ENCODE measurements at regions not wholly inside any gene's neighbourhood (a gene's known extent, or its start where the extent isn't known, plus 50 kb on each side); places are given as distances from the start of the nearest gene placed in this dataset.

DNA sequence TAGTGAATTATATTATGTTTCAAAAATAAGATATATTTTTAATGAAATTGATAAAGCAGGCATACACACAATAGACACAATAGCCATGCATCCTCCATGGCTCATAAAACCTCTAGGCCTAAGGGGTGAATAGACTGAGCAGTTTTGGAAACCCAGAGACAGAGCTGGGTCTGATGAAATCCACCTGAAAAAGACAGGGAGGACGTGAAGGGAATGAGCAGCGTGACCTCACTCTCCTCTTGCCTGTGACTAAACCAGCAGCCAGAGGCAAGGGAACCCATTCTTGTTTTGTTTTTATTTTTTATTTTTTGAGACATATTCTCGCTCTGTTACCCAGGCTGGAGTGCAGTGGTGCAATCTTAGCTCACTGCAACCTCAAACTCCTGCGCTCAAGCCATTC is 424.4 kb upstream of the FAM241A start:
- no peak overlapping the region for H3K27ac ChIP-seq
- H3K4me1 ChIP-seq: peaks cover 0 to 8% (median 0%) of the 10 kb centered on the region in 3 donors
- TF ChIP-seq, protein P1, sequence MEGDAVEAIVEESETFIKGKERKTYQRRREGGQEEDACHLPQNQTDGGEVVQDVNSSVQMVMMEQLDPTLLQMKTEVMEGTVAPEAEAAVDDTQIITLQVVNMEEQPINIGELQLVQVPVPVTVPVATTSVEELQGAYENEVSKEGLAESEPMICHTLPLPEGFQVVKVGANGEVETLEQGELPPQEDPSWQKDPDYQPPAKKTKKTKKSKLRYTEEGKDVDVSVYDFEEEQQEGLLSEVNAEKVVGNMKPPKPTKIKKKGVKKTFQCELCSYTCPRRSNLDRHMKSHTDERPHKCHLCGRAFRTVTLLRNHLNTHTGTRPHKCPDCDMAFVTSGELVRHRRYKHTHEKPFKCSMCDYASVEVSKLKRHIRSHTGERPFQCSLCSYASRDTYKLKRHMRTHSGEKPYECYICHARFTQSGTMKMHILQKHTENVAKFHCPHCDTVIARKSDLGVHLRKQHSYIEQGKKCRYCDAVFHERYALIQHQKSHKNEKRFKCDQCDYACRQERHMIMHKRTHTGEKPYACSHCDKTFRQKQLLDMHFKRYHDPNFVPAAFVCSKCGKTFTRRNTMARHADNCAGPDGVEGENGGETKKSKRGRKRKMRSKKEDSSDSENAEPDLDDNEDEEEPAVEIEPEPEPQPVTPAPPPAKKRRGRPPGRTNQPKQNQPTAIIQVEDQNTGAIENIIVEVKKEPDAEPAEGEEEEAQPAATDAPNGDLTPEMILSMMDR (IDR thresholded peaks at IDR 0.05): no peak
- TF ChIP-seq POLR2AphosphoS5 (IDR thresholded peaks at IDR 0.05) (no peak), EP300 (IDR thresholded peaks at IDR 0.05) (no peak), POLR2A (IDR thresholded peaks at IDR 0.05) (no peak)
- no peak for ATAC-seq
- WGBS, 2 donors (ENCODE audit: low coverage in 1 of 2): 86 to 91% methylated on average over 4 of the region's 4 CpGs
- H3K9me3 ChIP-seq: no peaks in the 10 kb centered on the region
- H3K27me3 ChIP-seq: no peaks in the 10 kb centered on the region
- no peak overlapping the region for H3K4me3 ChIP-seq
- no peaks in the 10 kb centered on the region for H3K36me3 ChIP-seq

DNA sequence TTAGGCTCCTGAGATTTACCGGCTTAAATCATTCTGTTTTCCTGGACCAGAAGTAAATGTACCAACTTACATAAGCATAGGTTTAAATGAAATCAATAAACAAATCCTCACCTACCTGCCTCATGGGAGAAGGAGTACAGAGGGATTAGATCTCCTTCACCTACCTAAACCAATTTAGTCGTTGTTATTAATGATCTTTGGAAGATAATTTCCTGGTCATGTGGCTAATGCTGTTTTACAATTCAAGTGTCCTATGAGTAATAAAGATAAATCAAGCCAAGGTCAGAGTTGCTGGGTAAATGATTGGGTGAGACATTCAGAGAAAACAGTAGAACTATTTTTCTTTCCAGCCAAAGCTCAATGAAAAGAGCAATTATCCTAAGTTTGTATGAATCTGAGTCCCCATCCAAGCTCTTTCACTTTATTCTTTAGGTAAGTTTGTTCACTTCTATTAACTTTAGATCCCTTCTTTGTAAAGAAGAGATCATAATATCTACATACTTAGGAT is 423.0 kb upstream of the FAM241A start:
- Histone ChIP-seq H3K4me1 (peaks cover 0 to 8% (median 0%) of the 10 kb centered on the region in 3 donors), H3K9me3 (no peaks in the 10 kb centered on the region), H3K27me3 (no peaks in the 10 kb centered on the region), H3K27ac (no peak overlapping the region), H3K36me3 (no peaks in the 10 kb centered on the region), H3K4me3 (no peak overlapping the region)
- WGBS, 2 donors (ENCODE audit: low coverage in 1 of 2): 41 to 52% methylated on average over 2 of the region's 2 CpGs
- TF ChIP-seq, protein P1 (IDR thresholded peaks at IDR 0.05): no peak
- TF ChIP-seq POLR2A (IDR thresholded peaks at IDR 0.05) (no peak), POLR2AphosphoS5 (IDR thresholded peaks at IDR 0.05) (no peak), EP300 (IDR thresholded peaks at IDR 0.05) (no peak)
- ATAC-seq: no peak

DNA sequence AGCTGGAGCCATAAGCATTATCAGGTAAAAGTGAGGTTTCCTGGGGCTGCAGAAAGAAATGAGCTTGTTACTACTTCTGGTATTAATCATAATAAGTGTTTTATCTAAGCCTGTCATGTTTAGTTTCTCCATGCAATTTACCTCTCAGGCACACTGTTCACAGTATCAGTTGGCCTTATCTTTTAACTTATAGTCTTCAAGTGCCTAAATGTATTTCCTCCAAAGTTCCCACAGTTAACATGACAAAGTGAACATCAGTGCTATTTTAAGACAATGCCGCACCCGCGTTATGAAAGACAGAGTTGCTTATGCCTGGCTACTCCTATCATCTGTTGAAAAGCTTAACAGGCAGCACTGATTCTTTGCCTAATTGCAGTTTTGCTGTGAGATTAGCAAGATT is 408.7 kb upstream of the FAM241A start:
- WGBS, 2 donors (ENCODE audit: low coverage in 1 of 2): 22 to 40% methylated on average over 2 to 3 of the region's 3 CpGs
- Histone ChIP-seq H3K27me3 (no peaks in the 10 kb centered on the region), H3K4me1 (no peaks in the 10 kb centered on the region), H3K36me3 (no peaks in the 10 kb centered on the region), H3K27ac (no peak overlapping the region), H3K4me3 (no peak overlapping the region), H3K9me3 (no peaks in the 10 kb centered on the region)
- TF ChIP-seq POLR2AphosphoS5 (IDR thresholded peaks at IDR 0.05): no peak
- no peak for TF ChIP-seq POLR2A (IDR thresholded peaks at IDR 0.05)
- TF ChIP-seq, protein P1 (IDR thresholded peaks at IDR 0.05): no peak
- no peak for TF ChIP-seq EP300 (IDR thresholded peaks at IDR 0.05)
- no peak for ATAC-seq

DNA sequence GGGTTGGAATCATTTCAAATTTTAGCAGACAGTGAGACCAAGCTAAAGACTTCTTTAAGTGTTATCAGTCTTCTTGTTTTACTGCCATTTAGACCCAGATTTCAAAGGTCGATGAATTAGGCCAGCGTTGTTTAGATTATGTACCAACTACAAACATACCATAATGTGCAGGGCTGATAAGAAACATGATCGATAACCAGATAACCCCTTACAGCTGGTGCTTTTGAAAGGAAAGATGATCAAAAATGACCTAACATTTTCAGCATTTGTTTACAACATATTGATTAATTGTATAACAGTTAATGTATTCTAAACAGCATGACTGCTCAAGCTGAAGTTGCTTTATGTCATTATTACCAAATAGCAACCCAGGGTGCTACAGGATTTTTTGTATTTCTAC is 400.4 kb upstream of the FAM241A start:
- no peak for TF ChIP-seq EP300 (IDR thresholded peaks at IDR 0.05)
- TF ChIP-seq POLR2A (IDR thresholded peaks at IDR 0.05): no peak
- TF ChIP-seq POLR2AphosphoS5 (IDR thresholded peaks at IDR 0.05): no peak
- TF ChIP-seq, protein P1 (IDR thresholded peaks at IDR 0.05): no peak
- Histone ChIP-seq H3K4me1 (no peaks in the 10 kb centered on the region), H3K4me3 (no peak overlapping the region), H3K27me3 (no peaks in the 10 kb centered on the region), H3K27ac (no peak overlapping the region), H3K9me3 (no peaks in the 10 kb centered on the region), H3K36me3 (no peaks in the 10 kb centered on the region)
- WGBS, 2 donors (ENCODE audit: low coverage in 1 of 2): 17 to 22% methylated on average over 3 of the region's 3 CpGs
- no peak for ATAC-seq

DNA sequence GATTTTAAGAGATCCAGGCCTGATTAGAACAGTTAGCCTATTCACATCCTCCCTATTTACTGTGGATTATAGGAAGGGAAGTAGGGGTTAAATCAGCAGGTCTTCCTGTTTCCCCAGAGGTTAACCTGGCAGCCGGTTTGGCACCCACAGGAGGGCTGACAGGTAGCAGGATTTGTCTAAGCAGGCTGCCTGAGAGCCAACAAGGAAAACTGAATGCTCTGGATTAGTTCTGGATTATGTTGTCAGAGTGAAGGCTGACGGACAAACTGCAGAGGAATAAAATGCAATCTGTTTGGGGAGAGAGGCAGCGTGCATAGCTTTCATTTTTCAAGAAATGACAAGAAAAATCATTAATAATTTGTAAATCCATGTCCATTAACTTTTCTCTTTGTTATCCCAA is 397.1 kb upstream of the FAM241A start:
- no peak for TF ChIP-seq POLR2AphosphoS5 (IDR thresholded peaks at IDR 0.05)
- TF ChIP-seq, protein P1 (IDR thresholded peaks at IDR 0.05): no peak
- no peak overlapping the region for H3K4me3 ChIP-seq
- WGBS, 2 donors (ENCODE audit: low coverage in 1 of 2): 13 to 19% methylated on average over 3 of the region's 3 CpGs
- no peaks in the 10 kb centered on the region for H3K36me3 ChIP-seq
- H3K9me3 ChIP-seq: no peaks in the 10 kb centered on the region
- ATAC-seq: no peak
- no peaks in the 10 kb centered on the region for H3K4me1 ChIP-seq
- H3K27me3 ChIP-seq: no peaks in the 10 kb centered on the region
- H3K27ac ChIP-seq: no peak overlapping the region
